ENCODE measurements at regions not wholly inside any gene's neighbourhood (a gene's known extent, or its start where the extent isn't known, plus 50 kb on each side); places are given as distances from the start of the nearest gene placed in this dataset.

GRCh38 chr2:21856708-21857107, 732.9 kb downstream of the TDRD15 start:
- no peak for TF ChIP-seq CTCF (IDR thresholded peaks at IDR 0.05)
- TF ChIP-seq REST (IDR thresholded peaks at IDR 0.05; ENCODE audit: insufficient read depth in 1 of 2, low read depth in 2 of 2, low read length in 1 of 2), result no peak

All from Panc1 (cell line).